ENCODE measurements at regions not wholly inside any gene's neighbourhood (a gene's known extent, or its start where the extent isn't known, plus 50 kb on each side); places are given as distances from the start of the nearest gene placed in this dataset.
A peak's percentile ranks its signal among the peaks of the same experiment; 100 is the strongest.

DNA sequence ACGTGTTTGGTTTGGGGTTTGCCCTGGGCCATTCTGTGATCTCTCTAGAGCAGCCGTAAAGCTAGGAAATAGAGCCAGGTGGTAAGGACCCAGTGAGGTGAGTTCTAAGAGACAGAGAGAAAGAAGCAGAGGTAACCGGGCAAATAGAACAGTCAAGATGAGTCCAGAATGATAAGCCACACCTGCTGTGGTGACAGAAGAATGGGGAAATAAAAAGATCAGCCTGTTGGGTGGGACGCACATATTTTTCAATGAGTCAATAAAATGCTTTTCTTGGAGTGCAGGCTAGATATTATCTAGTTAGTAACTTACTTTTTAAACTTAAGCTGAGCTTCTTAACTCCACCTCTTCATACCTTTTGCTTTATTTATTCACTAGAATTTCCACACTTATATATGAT lies 135.0 kb downstream of the NFKBIZ start:
- H3K79me2 ChIP-seq (ENCODE audit: low read length): no peaks in the 10 kb centered on the region

DNA sequence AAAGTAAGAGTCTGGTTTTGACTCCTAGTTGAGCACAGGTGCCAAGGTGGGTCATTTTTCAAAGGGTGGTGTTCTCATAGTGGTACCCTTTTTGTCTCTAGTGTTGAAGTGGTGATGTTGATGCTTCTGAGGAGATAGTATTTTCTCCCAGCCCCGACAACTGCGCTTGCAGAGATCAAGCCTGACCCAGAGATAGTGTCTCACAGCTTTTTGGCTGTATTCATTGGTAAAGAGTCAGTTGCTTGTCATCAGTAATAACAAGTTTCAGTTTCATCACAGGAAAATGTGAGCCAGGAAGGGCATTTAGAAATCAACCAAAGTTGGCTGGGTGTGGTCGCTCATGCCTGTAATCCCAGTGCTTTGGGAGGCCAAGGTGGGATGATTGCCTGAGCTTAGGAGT lies 139.3 kb downstream of the NFKBIZ start:
- Histone ChIP-seq H2AFZ (ENCODE audit: low read length) (no peak overlapping the region), H3K4me1 (ENCODE audit: low read length) (peaks cover 8% of the 10 kb centered on the region), H3K27me3 (replicated peaks; ENCODE audit: insufficient read depth, low read length) (no peaks in the 10 kb centered on the region), H3F3A (ENCODE audit: insufficient read depth, low read length) (no peaks in the 10 kb centered on the region), H4K20me1 (ENCODE audit: insufficient read depth, low read length) (no peaks in the 10 kb centered on the region), H3K9ac (ENCODE audit: low read length) (no peak overlapping the region), H3K27ac (ENCODE audit: low read length) (no peak overlapping the region), H3K4me2 (ENCODE audit: low read depth, low read length) (peak overlapping the region; percentile 14; the same call in 1 of the 2 replicates), H3K4me3 (ENCODE audit: low read length) (no peak overlapping the region), H3K36me3 (replicated peaks; ENCODE audit: insufficient read depth, low read length) (no peaks in the 10 kb centered on the region), H3K9me2 (replicated peaks; ENCODE audit: insufficient read depth, low read length) (0 out of 2 replicates have a peak, but pooled peaks cover 2% of the 10 kb centered on the region), H3K9me3 (replicated peaks; ENCODE audit: insufficient read depth, low read length) (no peaks in the 10 kb centered on the region), H3K79me2 (ENCODE audit: low read length) (no peaks in the 10 kb centered on the region)
- DNase-seq: no peak
- no peak for TF ChIP-seq EZH2phosphoT487 (IDR thresholded peaks at IDR 0.05; ENCODE audit: low read length)
- TF ChIP-seq, protein P1, sequence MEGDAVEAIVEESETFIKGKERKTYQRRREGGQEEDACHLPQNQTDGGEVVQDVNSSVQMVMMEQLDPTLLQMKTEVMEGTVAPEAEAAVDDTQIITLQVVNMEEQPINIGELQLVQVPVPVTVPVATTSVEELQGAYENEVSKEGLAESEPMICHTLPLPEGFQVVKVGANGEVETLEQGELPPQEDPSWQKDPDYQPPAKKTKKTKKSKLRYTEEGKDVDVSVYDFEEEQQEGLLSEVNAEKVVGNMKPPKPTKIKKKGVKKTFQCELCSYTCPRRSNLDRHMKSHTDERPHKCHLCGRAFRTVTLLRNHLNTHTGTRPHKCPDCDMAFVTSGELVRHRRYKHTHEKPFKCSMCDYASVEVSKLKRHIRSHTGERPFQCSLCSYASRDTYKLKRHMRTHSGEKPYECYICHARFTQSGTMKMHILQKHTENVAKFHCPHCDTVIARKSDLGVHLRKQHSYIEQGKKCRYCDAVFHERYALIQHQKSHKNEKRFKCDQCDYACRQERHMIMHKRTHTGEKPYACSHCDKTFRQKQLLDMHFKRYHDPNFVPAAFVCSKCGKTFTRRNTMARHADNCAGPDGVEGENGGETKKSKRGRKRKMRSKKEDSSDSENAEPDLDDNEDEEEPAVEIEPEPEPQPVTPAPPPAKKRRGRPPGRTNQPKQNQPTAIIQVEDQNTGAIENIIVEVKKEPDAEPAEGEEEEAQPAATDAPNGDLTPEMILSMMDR (IDR thresholded peaks at IDR 0.05; ENCODE audit: low read length): no peak
- no peak for TF ChIP-seq EZH2 (optimal IDR thresholded peaks at IDR 0.05; ENCODE audit: low read depth, low read length)

More for the DNA sequence above, 135.0 kb downstream of the NFKBIZ start:
- peaks cover 8% of the 10 kb centered on the region for H3K4me1 ChIP-seq (ENCODE audit: low read length)
- TF ChIP-seq EZH2phosphoT487 (IDR thresholded peaks at IDR 0.05; ENCODE audit: low read length): no peak
- TF ChIP-seq, protein P1 (IDR thresholded peaks at IDR 0.05; ENCODE audit: low read length): no peak
- H4K20me1 ChIP-seq (ENCODE audit: insufficient read depth, low read length): no peaks in the 10 kb centered on the region
- no peaks in the 10 kb centered on the region for H3K36me3 ChIP-seq (replicated peaks; ENCODE audit: insufficient read depth, low read length)
- no peak overlapping the region for H3K4me2 ChIP-seq (ENCODE audit: low read depth, low read length)
- no peak overlapping the region for H3K9ac ChIP-seq (ENCODE audit: low read length)
- no peak overlapping the region for H2AFZ ChIP-seq (ENCODE audit: low read length)
- no peak for DNase-seq
- H3K9me3 ChIP-seq (replicated peaks; ENCODE audit: insufficient read depth, low read length): no peaks in the 10 kb centered on the region
- H3F3A ChIP-seq (ENCODE audit: insufficient read depth, low read length): no peaks in the 10 kb centered on the region
- no peak overlapping the region for H3K27ac ChIP-seq (ENCODE audit: low read length)
- H3K27me3 ChIP-seq (replicated peaks; ENCODE audit: insufficient read depth, low read length): no peaks in the 10 kb centered on the region
- no peak overlapping the region for H3K4me3 ChIP-seq (ENCODE audit: low read length)
- H3K9me2 ChIP-seq (replicated peaks; ENCODE audit: insufficient read depth, low read length): 0 out of 2 replicates have a peak, but pooled peaks cover 3% of the 10 kb centered on the region

DNA sequence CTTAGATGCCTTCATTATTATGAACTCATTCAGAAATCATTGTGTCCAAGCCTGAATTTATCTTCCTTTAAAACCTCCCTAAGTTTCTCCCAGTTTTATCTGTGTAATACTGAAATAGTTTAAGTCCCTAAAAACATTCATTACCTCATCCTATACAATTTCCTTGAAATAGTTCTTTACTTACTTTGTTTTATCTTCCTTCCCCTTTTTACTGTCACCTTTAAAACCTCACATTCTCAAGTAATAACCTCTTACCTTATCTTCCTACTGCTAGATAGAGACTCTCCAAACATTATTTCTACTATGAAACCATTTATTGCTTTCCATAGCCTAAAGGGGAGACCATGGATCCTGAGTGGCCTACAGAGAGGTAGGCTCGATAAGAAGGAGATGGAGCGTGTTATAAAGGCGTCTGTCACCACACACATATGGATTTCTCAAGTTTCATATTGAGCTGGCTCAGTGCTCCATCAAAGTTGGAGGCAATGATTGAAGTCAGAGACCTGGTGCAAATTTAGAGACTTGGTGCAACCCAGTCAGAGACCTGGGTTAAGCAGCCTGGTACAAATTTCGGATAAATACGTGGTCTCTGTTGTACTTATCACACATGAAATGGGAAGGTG lies 140.4 kb downstream of the NFKBIZ start:
- no peak overlapping the region for H3K27ac ChIP-seq (ENCODE audit: low read length)
- H2AFZ ChIP-seq (ENCODE audit: low read length): no peak overlapping the region
- no peak overlapping the region for H3K9ac ChIP-seq (ENCODE audit: low read length)
- H3K36me3 ChIP-seq (replicated peaks; ENCODE audit: insufficient read depth, low read length): no peaks in the 10 kb centered on the region
- peaks cover 8% of the 10 kb centered on the region for H3K4me1 ChIP-seq (ENCODE audit: low read length)
- H3K4me2 ChIP-seq (ENCODE audit: low read depth, low read length): no peak overlapping the region
- H3F3A ChIP-seq (ENCODE audit: insufficient read depth, low read length): no peaks in the 10 kb centered on the region
- no peak for DNase-seq
- no peak overlapping the region for H3K4me3 ChIP-seq (ENCODE audit: low read length)
- H4K20me1 ChIP-seq (ENCODE audit: insufficient read depth, low read length): no peaks in the 10 kb centered on the region
- no peaks in the 10 kb centered on the region for H3K9me2 ChIP-seq (replicated peaks; ENCODE audit: insufficient read depth, low read length)
- H3K9me3 ChIP-seq (replicated peaks; ENCODE audit: insufficient read depth, low read length): no peaks in the 10 kb centered on the region
- TF ChIP-seq EZH2 (optimal IDR thresholded peaks at IDR 0.05; ENCODE audit: low read depth, low read length): no peak
- TF ChIP-seq, protein P1 (IDR thresholded peaks at IDR 0.05; ENCODE audit: low read length): no peak
- TF ChIP-seq EZH2phosphoT487 (IDR thresholded peaks at IDR 0.05; ENCODE audit: low read length): no peak
- H3K79me2 ChIP-seq (ENCODE audit: low read length): no peaks in the 10 kb centered on the region
- no peaks in the 10 kb centered on the region for H3K27me3 ChIP-seq (replicated peaks; ENCODE audit: insufficient read depth, low read length)

All from MM.1S (cell line).